ENCODE measurements at regions not wholly inside any gene's neighbourhood (a gene's known extent, or its start where the extent isn't known, plus 50 kb on each side); places are given as distances from the start of the nearest gene placed in this dataset.

- DNase-seq, result no peak
- Histone ChIP-seq H3K4me3 (no peak overlapping the region), H3K9me3 (no peaks in the 10 kb centered on the region), H3K36me3 (no peaks in the 10 kb centered on the region), H3K4me1 (no peaks in the 10 kb centered on the region), H3K27ac (no peak overlapping the region), H3K27me3 (no peaks in the 10 kb centered on the region)
- TF ChIP-seq POLR2A (IDR thresholded peaks at IDR 0.05), result no peak
- no peak for TF ChIP-seq CTCF (IDR thresholded peaks at IDR 0.05)
- ATAC-seq, result no peak
- 41% methylated on average over 3 of the region's 3 CpGs for WGBS (ENCODE audit: insufficient coverage, low coverage, low lambda C conversion rate, missing lambda C conversion rate)
- intact Hi-C loops (cut with DNase I), result no loop called here
Measured at GRCh38 chr4:85092536-85092935, 126.0 kb upstream of the WDFY3 start.

- ATAC-seq (no peak), DNase-seq (no peak)
- no peak for TF ChIP-seq POLR2A (IDR thresholded peaks at IDR 0.05)
- TF ChIP-seq CTCF (IDR thresholded peaks at IDR 0.05), result no peak
- intact Hi-C loops (cut with DNase I), result no loop called here
- Histone ChIP-seq H3K36me3 (no peaks in the 10 kb centered on the region), H3K9me3 (no peaks in the 10 kb centered on the region), H3K4me3 (no peak overlapping the region), H3K27ac (no peak overlapping the region), H3K4me1 (no peaks in the 10 kb centered on the region), H3K27me3 (no peaks in the 10 kb centered on the region)
- 8% methylated on average over 1 of the region's 1 CpG for WGBS (ENCODE audit: insufficient coverage, low coverage, low lambda C conversion rate, missing lambda C conversion rate)
Measured at GRCh38 chr4:85092943-85093342, 126.5 kb upstream of the WDFY3 start.

- Histone ChIP-seq H3K4me1 (no peaks in the 10 kb centered on the region), H3K27me3 (no peaks in the 10 kb centered on the region), H3K4me3 (no peak overlapping the region), H3K27ac (no peak overlapping the region), H3K36me3 (no peaks in the 10 kb centered on the region), H3K9me3 (no peaks in the 10 kb centered on the region)
- 50% methylated on average over 1 of the region's 1 CpG for WGBS (ENCODE audit: insufficient coverage, low coverage, low lambda C conversion rate, missing lambda C conversion rate)
- ATAC-seq (no peak), DNase-seq (no peak)
- intact Hi-C loops (cut with DNase I), result no loop called here
- no peak for TF ChIP-seq CTCF (IDR thresholded peaks at IDR 0.05)
- no peak for TF ChIP-seq POLR2A (IDR thresholded peaks at IDR 0.05)
Measured at GRCh38 chr4:85094735-85095134, 128.2 kb upstream of the WDFY3 start.

- ATAC-seq, result no peak
- TF ChIP-seq POLR2A (IDR thresholded peaks at IDR 0.05), result no peak
- DNase-seq, result no peak
- H3K9me3 ChIP-seq, result no peaks in the 10 kb centered on the region
- no peak overlapping the region for H3K27ac ChIP-seq
- no peaks in the 10 kb centered on the region for H3K4me1 ChIP-seq
- no peak overlapping the region for H3K4me3 ChIP-seq
- H3K36me3 ChIP-seq, result no peaks in the 10 kb centered on the region
- no peaks in the 10 kb centered on the region for H3K27me3 ChIP-seq
- WGBS (ENCODE audit: insufficient coverage, low coverage, low lambda C conversion rate, missing lambda C conversion rate), result 60% methylated on average over 1 of the region's 1 CpG
- intact Hi-C loops (cut with DNase I), result no loop called here
Measured at GRCh38 chr4:85102606-85103005, 136.1 kb upstream of the WDFY3 start.

GRCh38 chr4:85106166-85106565, 139.7 kb upstream of the WDFY3 start:
- TF ChIP-seq POLR2A (IDR thresholded peaks at IDR 0.05), result no peak
- TF ChIP-seq CTCF (IDR thresholded peaks at IDR 0.05), result no peak
- DNase-seq (no peak), ATAC-seq (no peak)
- no peaks in the 10 kb centered on the region for H3K9me3 ChIP-seq
- no peaks in the 10 kb centered on the region for H3K4me1 ChIP-seq
- H3K4me3 ChIP-seq, result no peak overlapping the region
- no peaks in the 10 kb centered on the region for H3K36me3 ChIP-seq
- intact Hi-C loops (cut with DNase I), result no loop called here
- no peak overlapping the region for H3K27ac ChIP-seq
- no peaks in the 10 kb centered on the region for H3K27me3 ChIP-seq

Measured in right lobe of liver (tissue), 6 donors.